BJ (cell line): ENCODE measurements at regions not wholly inside any gene's neighbourhood (a gene's known extent, or its start where the extent isn't known, plus 50 kb on each side); places are given as distances from the start of the nearest gene placed in this dataset.

Experiments used
- CTCF ChIA-PET: fragments of 350-600 bp; formaldehyde crosslinking; extraction: SDS; loops from one replicate; lab custom pipeline; 2021; ENCODE audit warnings: antibody characterized with exemption, inconsistent platforms; lab: Yijun Ruan, JAX
- POLR2A ChIA-PET: fragments of 300-600 bp; sonication (Branson Sonifier 250); formaldehyde crosslinking; extraction: SDS; loops from one replicate; lab custom pipeline; 2021; ENCODE audit warnings: antibody characterized with exemption; lab: Charles Lee
- DNase-seq: peaks from one replicate; pipeline ENCODE4 v3.0.0-alpha.2; 2011; ENCODE audit warnings: low read depth
- H3K27me3 ChIP-seq: 2 replicates; pipeline ENCODE4 v1.6.0; 2011; ENCODE audit warnings: low read length; ENCODE audit not compliant: control insufficient read depth, insufficient read depth
- H3K36me3 ChIP-seq: 2 replicates; pipeline ENCODE4 v1.5.1; 2011; ENCODE audit warnings: low read length; ENCODE audit not compliant: control insufficient read depth, insufficient read depth
- H3K4me3 ChIP-seq: 2 replicates; pipeline ENCODE4 v1.5.1; 2011; ENCODE audit warnings: low read depth, mild to moderate bottlenecking, control low read depth, low read length
- CTCF ChIP-seq: IDR thresholded peaks from 2 replicates; pipeline ENCODE4 v1.5.1; 2011; ENCODE audit warnings: low read depth, mild to moderate bottlenecking, control low read depth, inconsistent platforms, low read length, moderate library complexity; ENCODE audit not compliant: insufficient read depth

GRCh38 chr2:155815275-155815674 is 517.2 kb downstream of the NR4A2 start:
- no peaks in the 10 kb centered on the region for H3K36me3 ChIP-seq
- no peak for TF ChIP-seq CTCF
- POLR2A ChIA-PET: no interaction called here
- DNase-seq: no peak
- CTCF ChIA-PET: no interaction called here
- H3K27me3 ChIP-seq: no peaks in the 10 kb centered on the region
- H3K4me3 ChIP-seq: no peak overlapping the region

DNA sequence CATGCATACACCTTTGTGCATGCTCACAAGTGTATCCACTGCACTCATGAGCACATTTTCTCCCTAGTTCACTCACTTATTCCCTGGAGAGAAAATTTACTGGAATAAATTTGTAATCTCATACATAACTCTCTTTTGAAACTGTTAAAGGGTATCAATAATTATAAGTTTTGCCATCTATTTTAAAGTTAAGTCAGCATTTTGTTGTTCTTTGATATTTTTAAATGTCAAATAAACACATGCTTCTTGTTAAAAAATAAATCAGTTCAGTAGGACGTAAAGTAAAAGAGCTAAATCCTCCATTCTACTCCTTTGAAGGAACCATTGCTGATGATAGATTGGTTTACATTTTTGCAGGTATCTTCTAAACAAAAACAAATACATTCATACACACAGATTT is 522.1 kb downstream of the NR4A2 start:
- H3K27me3 ChIP-seq: no peaks in the 10 kb centered on the region
- DNase-seq: no peak
- ChIA-PET POLR2A (no interaction called here), CTCF (interaction anchor here (0.5 kb wide), 1 partner anchor 1047 kb away, joined by 3 read pairs; no protein-coding TSS in a partner anchor)
- no peaks in the 10 kb centered on the region for H3K36me3 ChIP-seq
- H3K4me3 ChIP-seq: no peak overlapping the region
- TF ChIP-seq CTCF: no peak

DNA sequence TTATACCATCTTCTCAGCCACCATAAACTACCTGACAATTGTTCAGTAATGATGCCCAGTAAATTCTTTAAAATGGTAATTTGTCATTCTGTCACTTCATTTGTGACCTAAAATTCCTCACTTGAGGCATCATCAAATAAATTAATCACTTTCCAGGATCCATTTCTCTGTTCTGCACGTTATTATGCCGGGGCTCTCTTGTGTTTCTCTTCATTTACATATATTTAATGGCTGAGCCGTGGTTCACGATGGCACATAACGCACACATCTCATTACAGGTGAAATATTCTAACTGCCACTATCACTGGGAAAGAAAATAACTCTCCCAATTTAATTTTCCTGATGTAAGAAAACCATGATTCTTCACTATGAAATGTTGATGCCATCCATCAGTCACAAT is 529.6 kb downstream of the NR4A2 start:
- ChIA-PET CTCF (no interaction called here), POLR2A (no interaction called here)
- H3K36me3 ChIP-seq: no peaks in the 10 kb centered on the region
- H3K27me3 ChIP-seq: no peaks in the 10 kb centered on the region
- no peak for TF ChIP-seq CTCF
- no peak overlapping the region for H3K4me3 ChIP-seq
- DNase-seq: no peak

GRCh38 chr2:155792666-155793065 is 539.9 kb downstream of the NR4A2 start:
- no peak for DNase-seq
- CTCF ChIA-PET: no interaction called here
- Histone ChIP-seq H3K36me3 (no peaks in the 10 kb centered on the region), H3K4me3 (no peak overlapping the region), H3K27me3 (no peaks in the 10 kb centered on the region)
- POLR2A ChIA-PET: no interaction called here
- TF ChIP-seq CTCF: no peak

DNA sequence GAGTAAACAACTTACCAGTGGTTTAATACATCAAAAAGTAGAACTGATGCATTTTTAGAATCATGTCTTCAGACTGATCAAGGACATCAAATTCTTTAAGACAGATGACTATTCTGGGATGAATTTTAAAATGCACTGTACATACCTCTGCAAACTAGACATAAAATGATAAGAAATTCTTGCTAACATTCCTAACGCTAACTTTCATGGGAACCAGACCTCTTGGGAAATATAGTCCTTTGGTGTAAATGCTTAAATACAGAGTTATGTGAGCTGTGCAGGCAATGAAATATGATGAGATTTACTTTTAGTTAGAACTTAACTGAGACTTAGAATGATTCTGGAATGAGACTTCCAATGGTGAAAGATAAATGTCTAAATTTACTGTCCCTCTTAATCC is 562.0 kb downstream of the NR4A2 start:
- DNase-seq: no peak
- ChIA-PET POLR2A (no interaction called here), CTCF (no interaction called here)
- no peaks in the 10 kb centered on the region for H3K27me3 ChIP-seq
- no peak for TF ChIP-seq CTCF
- no peaks in the 10 kb centered on the region for H3K36me3 ChIP-seq
- no peak overlapping the region for H3K4me3 ChIP-seq
